ENCODE measurements at regions not wholly inside any gene's neighbourhood (a gene's known extent, or its start where the extent isn't known, plus 50 kb on each side); places are given as distances from the start of the nearest gene placed in this dataset.

- TF ChIP-seq CTCF (IDR thresholded peaks at IDR 0.05): no peak
- no peak for TF ChIP-seq EZH2 (IDR thresholded peaks at IDR 0.05)
Measured at GRCh38 chr16:26614237-26614841, 452.4 kb upstream of the C16orf82 start.
